ENCODE measurements at regions not wholly inside any gene's neighbourhood (a gene's known extent, or its start where the extent isn't known, plus 50 kb on each side); places are given as distances from the start of the nearest gene placed in this dataset.

DNA sequence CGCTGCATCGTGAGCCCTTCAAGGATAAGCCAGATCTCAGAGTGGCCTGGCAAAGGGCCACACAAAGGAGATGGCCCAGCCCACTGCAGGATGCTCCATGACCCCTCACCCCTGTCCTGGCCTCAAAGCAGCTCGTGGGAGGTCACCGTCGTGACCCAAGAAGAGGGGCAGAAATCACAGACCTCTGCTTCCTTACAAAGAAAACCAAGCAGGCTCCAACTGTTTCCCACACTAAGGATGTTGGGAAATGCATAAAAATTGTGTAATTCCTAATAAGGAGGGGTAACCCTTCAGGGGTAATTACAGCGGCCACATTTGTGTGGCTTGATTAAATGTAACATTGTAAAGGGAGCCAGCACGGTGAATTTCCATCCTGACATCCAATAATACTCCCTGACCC lies 102.3 kb downstream of the BOD1L2 start:
- no peak for DNase-seq

DNA sequence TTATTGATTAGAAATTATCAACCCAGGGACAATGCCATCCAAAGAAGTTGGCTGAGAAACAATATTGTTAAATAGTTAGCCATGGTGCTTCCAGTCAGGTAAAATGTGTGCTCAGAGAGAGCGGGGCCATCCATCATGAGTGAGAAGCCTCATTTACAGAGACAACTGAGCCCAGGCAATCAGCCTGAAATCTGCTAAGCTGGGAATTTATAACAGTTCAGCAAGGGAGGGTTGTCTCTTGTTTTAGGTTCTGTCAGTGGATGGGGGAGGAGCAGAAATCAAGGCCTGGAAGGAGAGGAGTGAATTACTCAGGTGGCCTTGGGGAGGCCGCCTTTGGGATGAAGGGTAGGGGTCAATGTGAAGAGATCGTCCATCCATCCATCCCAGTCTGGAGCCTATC lies 102.5 kb upstream of the ST8SIA3 start:
- no peak for DNase-seq

- no peak for DNase-seq
Observed at GRCh38 chr18:57251747-57252146, 100.6 kb upstream of the ST8SIA3 start.

DNA sequence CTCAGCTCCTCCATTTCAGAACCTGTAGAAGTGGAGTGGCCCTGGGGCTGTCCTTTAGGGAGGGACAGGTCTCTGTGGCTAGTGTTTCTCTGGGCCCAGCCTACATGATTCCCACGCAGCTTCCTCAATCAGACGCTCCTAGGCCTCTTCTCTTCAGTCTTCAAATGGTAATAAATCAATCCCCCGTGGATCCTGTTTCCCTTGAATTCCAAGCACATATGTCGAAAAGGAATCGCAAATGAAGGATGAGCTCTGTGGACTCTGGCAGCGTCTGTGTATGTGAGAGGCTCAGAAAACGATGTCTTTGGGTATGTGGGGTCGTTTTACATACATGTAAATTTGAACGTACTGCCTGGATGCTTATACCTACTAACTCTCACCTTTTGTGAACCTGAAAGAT lies 98.5 kb upstream of the ST8SIA3 start:
- DNase-seq, result no peak

- no peak for DNase-seq
Observed at GRCh38 chr18:57258131-57258777, 94.1 kb upstream of the ST8SIA3 start.

GRCh38 chr18:57267368-57267925 lies 84.9 kb upstream of the ST8SIA3 start:
- DNase-seq, result no peak

DNA sequence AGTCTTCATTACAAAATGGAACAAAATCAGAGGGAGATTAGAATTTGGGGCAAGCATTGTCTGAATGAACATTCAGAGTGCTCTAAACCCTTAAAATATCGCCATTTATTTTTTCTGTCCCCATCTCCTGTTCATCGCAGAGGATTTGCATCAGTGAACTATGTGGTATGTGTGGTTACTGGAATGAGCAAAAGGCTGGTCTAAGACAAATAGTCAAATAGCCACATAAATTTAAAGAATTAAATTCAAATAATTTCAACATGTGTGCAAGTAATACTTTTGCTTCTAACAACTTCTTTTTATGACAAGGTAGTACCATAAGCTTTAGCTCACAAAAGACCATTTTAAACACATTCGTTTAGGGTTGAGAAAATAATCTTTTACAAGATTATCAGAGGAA lies 82.6 kb upstream of the ST8SIA3 start:
- no peak for DNase-seq

DNA sequence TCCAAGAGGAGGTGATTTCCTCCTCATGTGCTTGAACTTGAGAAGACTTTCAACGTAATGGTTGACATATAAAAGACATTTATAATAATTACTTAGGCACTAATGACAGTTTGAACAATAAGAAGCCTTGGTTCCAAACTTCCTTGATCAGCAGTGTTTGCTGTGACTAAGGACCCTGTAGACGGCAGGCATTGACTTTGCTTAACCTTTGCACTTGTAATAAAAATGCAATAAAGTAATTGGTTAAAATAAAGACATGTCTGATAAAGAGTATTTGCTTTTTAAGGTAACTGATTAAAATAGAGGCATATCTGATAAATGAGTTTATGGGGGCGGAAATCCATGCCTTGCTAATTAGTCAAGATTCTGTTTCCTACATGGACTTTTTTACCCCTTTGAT lies 82.2 kb upstream of the ST8SIA3 start:
- no peak for DNase-seq

GRCh38 chr18:57273194-57273593 lies 79.2 kb upstream of the ST8SIA3 start:
- DNase-seq, result no peak

DNA sequence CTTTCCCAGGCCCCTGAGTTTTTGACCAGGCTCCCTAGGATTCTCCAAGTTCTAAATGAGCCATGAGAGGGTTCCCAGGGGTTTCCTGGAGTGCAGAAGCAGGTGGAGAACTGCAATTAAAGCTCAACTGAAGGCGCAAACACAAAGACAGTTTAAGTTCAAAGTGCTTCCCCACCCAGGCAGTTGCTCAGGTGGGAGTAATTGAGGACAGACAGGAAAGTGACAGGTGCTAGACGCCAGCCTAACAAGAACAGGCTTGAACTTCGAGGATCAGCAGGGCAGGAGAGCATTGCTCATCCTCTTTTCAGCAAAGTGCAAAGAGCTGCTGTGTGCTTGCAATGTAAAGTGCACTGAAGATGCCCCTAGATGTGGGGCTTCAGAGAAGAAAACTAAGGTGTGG lies 77.2 kb upstream of the ST8SIA3 start:
- DNase-seq, result no peak

DNA sequence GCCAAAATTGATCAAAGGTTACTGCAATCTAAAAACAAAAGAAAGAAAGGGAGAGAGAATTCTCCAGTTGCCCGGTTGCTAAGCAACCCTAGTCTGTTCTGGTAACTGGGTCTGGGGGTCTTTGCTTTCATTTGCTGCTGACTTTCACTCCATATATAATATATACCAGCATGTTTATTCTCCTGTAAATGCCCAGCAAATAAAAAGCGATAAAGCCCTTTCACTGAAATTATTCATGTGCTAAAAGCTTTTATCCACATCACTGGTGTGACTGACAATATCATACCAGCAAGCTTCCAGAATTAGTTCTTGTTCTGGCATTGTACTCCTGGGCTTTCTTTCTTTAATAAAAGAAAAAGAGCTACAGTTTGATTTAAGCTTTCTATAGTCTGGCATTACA lies 75.5 kb upstream of the ST8SIA3 start:
- no peak for DNase-seq

DNA sequence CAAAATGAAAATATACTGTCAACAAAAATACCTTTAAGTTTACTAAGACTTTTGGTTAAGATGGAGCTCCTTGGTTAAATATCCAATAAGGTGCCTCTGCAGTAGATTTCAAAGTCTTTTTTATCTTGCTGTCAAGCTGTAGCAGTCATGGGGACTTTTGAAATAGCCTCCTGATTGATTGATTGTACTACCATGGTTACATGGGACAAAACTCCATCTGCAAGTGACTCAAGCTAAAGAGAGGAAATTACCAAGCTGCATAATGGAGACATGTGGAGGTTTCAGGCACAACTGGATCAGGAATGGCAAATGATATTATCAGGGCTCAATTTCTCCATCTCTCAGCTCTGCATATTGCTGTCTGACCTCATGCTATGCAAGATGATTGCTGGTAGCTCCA lies 73.4 kb upstream of the ST8SIA3 start:
- DNase-seq, result no peak

DNA sequence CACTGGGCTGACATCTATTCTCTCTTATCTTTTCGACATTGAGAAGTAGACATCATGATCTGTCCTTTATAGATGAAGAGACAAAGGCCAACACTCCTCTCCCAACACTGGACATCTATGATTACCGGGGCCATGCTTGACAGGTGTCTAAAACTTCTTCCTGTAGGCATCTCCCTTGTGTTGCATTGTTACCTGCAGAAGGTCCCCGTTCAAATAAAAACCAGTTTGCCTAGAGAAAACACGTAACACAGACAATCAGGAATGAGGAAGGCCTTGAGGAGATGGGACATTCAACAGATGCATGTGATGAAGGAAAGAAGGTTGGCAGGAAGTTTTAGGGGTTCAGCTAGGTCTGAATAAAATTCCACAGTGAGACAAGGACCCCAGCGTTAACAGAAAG lies 70.8 kb upstream of the ST8SIA3 start:
- DNase-seq, result no peak

DNA sequence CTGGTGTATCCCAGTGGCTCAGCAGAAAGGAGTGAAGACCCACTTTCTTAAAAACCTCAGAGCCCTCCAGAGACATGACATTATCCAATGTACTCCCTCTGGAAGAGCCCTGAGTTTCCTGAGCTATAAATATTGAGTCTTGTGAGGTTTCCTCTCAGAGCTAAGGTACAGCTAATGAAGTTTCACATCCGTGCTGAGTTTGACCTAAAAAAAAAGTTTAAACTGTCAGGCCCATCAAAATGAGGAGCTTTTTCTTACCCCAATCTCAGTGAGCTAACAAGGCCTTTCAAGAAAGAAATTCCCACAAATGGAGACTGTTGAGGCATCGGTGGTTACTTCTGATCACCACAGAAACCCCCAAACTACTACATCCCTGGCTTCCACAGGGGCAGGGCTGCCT lies 65.4 kb upstream of the ST8SIA3 start:
- no peak for DNase-seq

GRCh38 chr18:57287766-57288165 lies 64.6 kb upstream of the ST8SIA3 start:
- DNase-seq, result no peak

- DNase-seq, result no peak
Observed at GRCh38 chr18:57294547-57294946, 57.8 kb upstream of the ST8SIA3 start.

GRCh38 chr18:57296336-57296735 lies 56.0 kb upstream of the ST8SIA3 start:
- no peak for DNase-seq

- DNase-seq, result no peak
Observed at GRCh38 chr18:57297306-57297705, 55.1 kb upstream of the ST8SIA3 start.

GRCh38 chr18:57299931-57300330 lies 52.4 kb upstream of the ST8SIA3 start:
- no peak for DNase-seq

DNA sequence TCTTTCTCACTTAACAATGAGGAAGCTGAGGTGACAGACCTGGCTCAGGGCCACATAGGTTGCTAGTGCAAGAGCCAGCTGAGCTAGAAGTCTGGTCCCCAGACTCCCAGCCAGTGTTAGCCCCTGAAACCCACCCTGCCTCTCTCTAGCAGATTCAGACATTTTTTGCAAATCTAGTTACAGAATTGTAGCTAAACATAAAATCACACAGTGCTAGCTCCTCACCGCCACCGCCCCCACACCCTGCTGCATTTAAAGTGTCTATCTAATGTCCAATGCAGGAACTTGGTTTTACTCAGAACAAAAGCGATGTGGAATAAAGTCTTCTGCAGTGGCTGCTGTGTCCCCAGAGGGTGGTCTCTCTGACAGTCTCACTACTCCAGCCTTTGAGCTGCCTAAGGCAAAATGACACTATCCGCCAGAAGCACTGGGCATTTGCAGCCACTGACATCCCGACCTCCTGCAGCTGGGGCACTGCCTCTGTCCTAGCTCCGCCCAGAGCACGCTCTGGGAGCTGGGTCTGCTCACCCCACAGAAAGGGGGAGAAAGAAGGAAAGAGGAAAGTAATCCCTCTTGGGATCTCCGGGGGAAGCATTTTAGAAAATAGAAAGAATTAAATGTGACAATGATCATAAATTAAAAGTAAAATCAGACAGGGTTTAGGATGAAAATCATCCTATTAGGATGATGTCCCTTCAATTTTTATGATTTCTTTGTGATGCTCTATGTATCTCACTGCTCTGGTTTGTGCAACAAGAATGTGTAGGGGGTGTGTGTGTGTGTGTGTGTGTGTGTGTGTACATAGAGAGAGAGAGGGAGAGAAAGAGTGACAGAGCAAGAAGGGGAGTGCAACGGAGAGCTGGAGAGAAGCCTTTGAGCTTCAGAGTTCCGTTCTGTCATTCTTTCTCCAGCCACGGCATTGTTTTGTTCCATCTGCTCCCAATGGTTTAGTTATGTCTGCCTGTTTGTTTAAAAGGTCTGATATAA lies 50.5 kb upstream of the ST8SIA3 start:
- no peak for DNase-seq

Data from NCI-H2081 treated with DMSO at 0.1 percent for 48 hours (cell line).